ENCODE measurements at regions not wholly inside any gene's neighbourhood (a gene's known extent, or its start where the extent isn't known, plus 50 kb on each side); places are given as distances from the start of the nearest gene placed in this dataset.

- no peak for DNase-seq (ENCODE audit: insufficient read length, low spot score)
- TF ChIP-seq POLR2AphosphoS5 (IDR thresholded peaks at IDR 0.05; ENCODE audit: low read depth, low read length), result no peak
- TF ChIP-seq TAF1 (IDR thresholded peaks at IDR 0.05; ENCODE audit: low read depth, low read length), result no peak
- no peak for TF ChIP-seq POU2F2 (IDR thresholded peaks at IDR 0.05; ENCODE audit: low read depth, low read length)
- no peak for TF ChIP-seq SPI1 (IDR thresholded peaks at IDR 0.05; ENCODE audit: low read depth, low read length)
- no peak for FAIRE-seq
Measured at GRCh38 chr4:65924843-65925242, 254.6 kb upstream of the EPHA5 start.

GRCh38 chr4:65923616-65924015, 253.3 kb upstream of the EPHA5 start:
- TF ChIP-seq POLR2AphosphoS5 (IDR thresholded peaks at IDR 0.05; ENCODE audit: low read depth, low read length), result no peak

GRCh38 chr4:65921180-65921579, 250.9 kb upstream of the EPHA5 start:
- no peak for FAIRE-seq
- DNase-seq (ENCODE audit: insufficient read length, low spot score), result no peak
- no peak for TF ChIP-seq PAX5 (IDR thresholded peaks at IDR 0.05; ENCODE audit: insufficient read depth, low read length, severe bottlenecking)
- TF ChIP-seq TAF1 (IDR thresholded peaks at IDR 0.05; ENCODE audit: low read depth, low read length), result no peak
- no peak for TF ChIP-seq POU2F2 (IDR thresholded peaks at IDR 0.05; ENCODE audit: low read depth, low read length)
- no peak for TF ChIP-seq POLR2A (IDR thresholded peaks at IDR 0.05; ENCODE audit: low read depth, low read length)
- TF ChIP-seq SPI1 (IDR thresholded peaks at IDR 0.05; ENCODE audit: low read depth, low read length), result no peak
- TF ChIP-seq POLR2AphosphoS5 (IDR thresholded peaks at IDR 0.05; ENCODE audit: low read depth, low read length), result no peak

More at GRCh38 chr4:65923616-65924015, 253.3 kb upstream of the EPHA5 start:
- no peak for DNase-seq (ENCODE audit: insufficient read length, low spot score)
- FAIRE-seq, result no peak

GRCh38 chr4:65918872-65919271, 248.6 kb upstream of the EPHA5 start:
- no peak for DNase-seq (ENCODE audit: insufficient read length, low spot score)
- TF ChIP-seq POLR2A (IDR thresholded peaks at IDR 0.05; ENCODE audit: low read depth, low read length), result no peak
- TF ChIP-seq SPI1 (IDR thresholded peaks at IDR 0.05; ENCODE audit: low read depth, low read length), result no peak
- no peak for TF ChIP-seq TAF1 (IDR thresholded peaks at IDR 0.05; ENCODE audit: low read depth, low read length)
- no peak for TF ChIP-seq POU2F2 (IDR thresholded peaks at IDR 0.05; ENCODE audit: low read depth, low read length)
- TF ChIP-seq PAX5 (IDR thresholded peaks at IDR 0.05; ENCODE audit: insufficient read depth, low read length, severe bottlenecking), result no peak
- TF ChIP-seq POLR2AphosphoS5 (IDR thresholded peaks at IDR 0.05; ENCODE audit: low read depth, low read length), result no peak
- no peak for FAIRE-seq

GRCh38 chr4:65918212-65918611, 247.9 kb upstream of the EPHA5 start:
- DNase-seq (ENCODE audit: insufficient read length, low spot score), result no peak
- no peak for FAIRE-seq
- TF ChIP-seq TAF1 (IDR thresholded peaks at IDR 0.05; ENCODE audit: low read depth, low read length), result no peak
- no peak for TF ChIP-seq POU2F2 (IDR thresholded peaks at IDR 0.05; ENCODE audit: low read depth, low read length)
- TF ChIP-seq SPI1 (IDR thresholded peaks at IDR 0.05; ENCODE audit: low read depth, low read length), result no peak
- TF ChIP-seq POLR2A (IDR thresholded peaks at IDR 0.05; ENCODE audit: low read depth, low read length), result no peak
- TF ChIP-seq PAX5 (IDR thresholded peaks at IDR 0.05; ENCODE audit: insufficient read depth, low read length, severe bottlenecking), result no peak
- no peak for TF ChIP-seq POLR2AphosphoS5 (IDR thresholded peaks at IDR 0.05; ENCODE audit: low read depth, low read length)

GRCh38 chr4:65917486-65917885, 247.2 kb upstream of the EPHA5 start:
- FAIRE-seq (no peak), DNase-seq (ENCODE audit: insufficient read length, low spot score) (no peak)
- TF ChIP-seq POU2F2 (IDR thresholded peaks at IDR 0.05; ENCODE audit: low read depth, low read length) (no peak), POLR2AphosphoS5 (IDR thresholded peaks at IDR 0.05; ENCODE audit: low read depth, low read length) (no peak), PAX5 (IDR thresholded peaks at IDR 0.05; ENCODE audit: insufficient read depth, low read length, severe bottlenecking) (no peak), SPI1 (IDR thresholded peaks at IDR 0.05; ENCODE audit: low read depth, low read length) (no peak), POLR2A (IDR thresholded peaks at IDR 0.05; ENCODE audit: low read depth, low read length) (no peak), TAF1 (IDR thresholded peaks at IDR 0.05; ENCODE audit: low read depth, low read length) (no peak)

GRCh38 chr4:65911720-65912119, 241.4 kb upstream of the EPHA5 start:
- TF ChIP-seq TAF1 (IDR thresholded peaks at IDR 0.05; ENCODE audit: low read depth, low read length) (no peak), PAX5 (IDR thresholded peaks at IDR 0.05; ENCODE audit: insufficient read depth, low read length, severe bottlenecking) (no peak), POLR2A (IDR thresholded peaks at IDR 0.05; ENCODE audit: low read depth, low read length) (no peak), SPI1 (IDR thresholded peaks at IDR 0.05; ENCODE audit: low read depth, low read length) (no peak), POLR2AphosphoS5 (IDR thresholded peaks at IDR 0.05; ENCODE audit: low read depth, low read length) (no peak), POU2F2 (IDR thresholded peaks at IDR 0.05; ENCODE audit: low read depth, low read length) (no peak)
- DNase-seq (ENCODE audit: insufficient read length, low spot score) (no peak), FAIRE-seq (no peak)

- TF ChIP-seq TAF1 (IDR thresholded peaks at IDR 0.05; ENCODE audit: low read depth, low read length) (no peak), PAX5 (IDR thresholded peaks at IDR 0.05; ENCODE audit: insufficient read depth, low read length, severe bottlenecking) (no peak), POLR2AphosphoS5 (IDR thresholded peaks at IDR 0.05; ENCODE audit: low read depth, low read length) (no peak), POU2F2 (IDR thresholded peaks at IDR 0.05; ENCODE audit: low read depth, low read length) (no peak), POLR2A (IDR thresholded peaks at IDR 0.05; ENCODE audit: low read depth, low read length) (no peak), SPI1 (IDR thresholded peaks at IDR 0.05; ENCODE audit: low read depth, low read length) (no peak)
- FAIRE-seq (no peak), DNase-seq (ENCODE audit: insufficient read length, low spot score) (no peak)
Measured at GRCh38 chr4:65893957-65894755, 223.9 kb upstream of the EPHA5 start.

GRCh38 chr4:65893271-65893670, 223.0 kb upstream of the EPHA5 start:
- no peak for TF ChIP-seq POLR2AphosphoS5 (IDR thresholded peaks at IDR 0.05; ENCODE audit: low read depth, low read length)
- TF ChIP-seq PAX5 (IDR thresholded peaks at IDR 0.05; ENCODE audit: insufficient read depth, low read length, severe bottlenecking), result no peak
- TF ChIP-seq POLR2A (IDR thresholded peaks at IDR 0.05; ENCODE audit: low read depth, low read length), result no peak
- no peak for TF ChIP-seq POU2F2 (IDR thresholded peaks at IDR 0.05; ENCODE audit: low read depth, low read length)
- no peak for TF ChIP-seq SPI1 (IDR thresholded peaks at IDR 0.05; ENCODE audit: low read depth, low read length)
- no peak for TF ChIP-seq TAF1 (IDR thresholded peaks at IDR 0.05; ENCODE audit: low read depth, low read length)
- no peak for DNase-seq (ENCODE audit: insufficient read length, low spot score)
- FAIRE-seq, result no peak

- DNase-seq (ENCODE audit: insufficient read length, low spot score) (no peak), FAIRE-seq (no peak)
- no peak for TF ChIP-seq POLR2A (IDR thresholded peaks at IDR 0.05; ENCODE audit: low read depth, low read length)
- TF ChIP-seq POU2F2 (IDR thresholded peaks at IDR 0.05; ENCODE audit: low read depth, low read length), result no peak
- no peak for TF ChIP-seq PAX5 (IDR thresholded peaks at IDR 0.05; ENCODE audit: insufficient read depth, low read length, severe bottlenecking)
- TF ChIP-seq SPI1 (IDR thresholded peaks at IDR 0.05; ENCODE audit: low read depth, low read length), result no peak
- TF ChIP-seq POLR2AphosphoS5 (IDR thresholded peaks at IDR 0.05; ENCODE audit: low read depth, low read length), result no peak
- TF ChIP-seq TAF1 (IDR thresholded peaks at IDR 0.05; ENCODE audit: low read depth, low read length), result no peak
Measured at GRCh38 chr4:65880594-65880993, 210.3 kb upstream of the EPHA5 start.
